ENCODE measurements at regions not wholly inside any gene's neighbourhood (a gene's known extent, or its start where the extent isn't known, plus 50 kb on each side); places are given as distances from the start of the nearest gene placed in this dataset.
"Not testable (repeated sequence)": the region's sequence is repeated elsewhere in the genome, so short reads cannot be mapped to it uniquely, and the experiment has no call there.

GRCh38 chr10:114726820-114727271 is 68.8 kb upstream of the ABLIM1 start:
- in situ Hi-C loops (cut with HindIII; ENCODE audit: low pct_ligation_motif_present, low pct_unique_long_range_greater_than_20kb, low sequenced_read_pairs), result no loop called here
- no peak for DNase-seq

- in situ Hi-C loops (cut with HindIII; ENCODE audit: low pct_ligation_motif_present, low pct_unique_long_range_greater_than_20kb, low sequenced_read_pairs), result no loop called here
Measured at GRCh38 chr10:114728325-114728724, 70.2 kb upstream of the ABLIM1 start.

GRCh38 chr10:114729103-114729659 is 71.1 kb upstream of the ABLIM1 start:
- in situ Hi-C loops (cut with HindIII; ENCODE audit: low pct_ligation_motif_present, low pct_unique_long_range_greater_than_20kb, low sequenced_read_pairs), result no loop called here
- DNase-seq, result no peak

More at GRCh38 chr10:114728325-114728724, 70.2 kb upstream of the ABLIM1 start:
- DNase-seq, result no peak

- in situ Hi-C loops (cut with HindIII; ENCODE audit: low pct_ligation_motif_present, low pct_unique_long_range_greater_than_20kb, low sequenced_read_pairs), result no loop called here
- no peak for DNase-seq
Measured at GRCh38 chr10:114730291-114730690, 72.2 kb upstream of the ABLIM1 start.

DNA sequence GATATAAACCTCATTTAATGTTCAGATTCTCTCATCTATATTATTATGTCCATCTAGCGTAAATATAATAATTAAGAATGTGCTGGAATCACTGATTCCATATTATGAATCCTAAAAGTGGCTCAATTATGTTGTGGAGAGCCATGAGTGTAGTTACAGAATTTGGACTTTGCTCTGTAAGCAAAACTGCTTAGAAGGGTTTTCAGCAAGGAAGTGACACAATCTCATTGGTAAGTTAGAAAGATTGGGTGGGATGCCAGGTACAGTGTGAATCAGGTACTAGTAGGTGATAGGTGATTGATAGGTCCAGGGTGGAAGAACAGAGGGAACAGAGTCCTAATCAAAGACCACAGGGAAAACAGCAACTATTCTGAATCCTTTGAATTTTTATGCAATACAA is 74.9 kb upstream of the ABLIM1 start:
- DNase-seq, result no peak
- in situ Hi-C loops (cut with HindIII; ENCODE audit: low pct_ligation_motif_present, low pct_unique_long_range_greater_than_20kb, low sequenced_read_pairs), result no loop called here

- no peak for DNase-seq
- in situ Hi-C loops (cut with HindIII; ENCODE audit: low pct_ligation_motif_present, low pct_unique_long_range_greater_than_20kb, low sequenced_read_pairs), result no loop called here
Measured at GRCh38 chr10:114735946-114736345, 77.9 kb upstream of the ABLIM1 start.

- no peak for DNase-seq
- in situ Hi-C loops (cut with HindIII; ENCODE audit: low pct_ligation_motif_present, low pct_unique_long_range_greater_than_20kb, low sequenced_read_pairs), result no loop called here
Measured at GRCh38 chr10:114743521-114744231, 77.9 kb upstream of the FHIP2A start.

GRCh38 chr10:114746531-114746930 is 75.0 kb upstream of the FHIP2A start:
- in situ Hi-C loops (cut with HindIII; ENCODE audit: low pct_ligation_motif_present, low pct_unique_long_range_greater_than_20kb, low sequenced_read_pairs), result no loop called here
- DNase-seq, result no peak

DNA sequence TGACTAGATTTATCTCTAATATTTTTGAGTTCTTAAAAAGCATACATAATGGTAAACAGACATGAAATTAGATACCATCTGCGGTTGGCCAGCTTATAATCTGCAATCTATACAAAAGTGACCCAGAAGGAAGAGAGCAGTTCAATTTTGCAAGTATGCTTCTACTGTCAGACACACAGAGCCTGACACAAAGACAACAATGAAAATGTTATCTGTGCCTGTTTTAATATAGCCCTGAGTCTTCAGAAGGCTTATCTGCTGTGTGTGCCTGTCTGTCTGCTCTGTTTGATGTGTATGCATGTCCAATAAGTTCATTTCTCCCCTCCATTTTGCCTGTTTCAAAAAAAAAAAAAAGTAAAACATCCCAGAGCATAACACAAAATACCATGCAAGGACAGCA is 73.3 kb upstream of the FHIP2A start:
- no peak for DNase-seq
- in situ Hi-C loops (cut with HindIII; ENCODE audit: low pct_ligation_motif_present, low pct_unique_long_range_greater_than_20kb, low sequenced_read_pairs), result no loop called here

DNA sequence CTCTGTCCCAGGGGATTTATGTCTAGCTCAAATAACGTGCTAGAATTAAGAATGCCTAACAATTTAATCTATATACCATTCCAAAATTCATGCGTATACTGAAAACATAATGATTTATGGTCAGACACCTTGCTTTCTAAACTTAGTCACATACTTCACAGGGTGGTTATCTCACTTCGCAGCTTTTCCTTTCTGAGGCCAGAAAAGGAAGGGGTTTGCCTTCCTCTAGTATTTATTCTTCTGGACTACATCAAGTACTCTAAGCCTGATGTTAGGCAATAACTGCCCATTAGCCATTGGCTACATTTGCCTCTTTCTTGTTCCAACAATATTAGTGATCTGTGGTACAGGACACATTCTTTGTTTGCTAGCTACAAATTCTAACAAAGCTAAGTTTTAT is 72.6 kb upstream of the FHIP2A start:
- in situ Hi-C loops (cut with HindIII; ENCODE audit: low pct_ligation_motif_present, low pct_unique_long_range_greater_than_20kb, low sequenced_read_pairs), result no loop called here
- no peak for DNase-seq

GRCh38 chr10:114749510-114749909 is 72.1 kb upstream of the FHIP2A start:
- in situ Hi-C loops (cut with HindIII; ENCODE audit: low pct_ligation_motif_present, low pct_unique_long_range_greater_than_20kb, low sequenced_read_pairs), result no loop called here

DNA sequence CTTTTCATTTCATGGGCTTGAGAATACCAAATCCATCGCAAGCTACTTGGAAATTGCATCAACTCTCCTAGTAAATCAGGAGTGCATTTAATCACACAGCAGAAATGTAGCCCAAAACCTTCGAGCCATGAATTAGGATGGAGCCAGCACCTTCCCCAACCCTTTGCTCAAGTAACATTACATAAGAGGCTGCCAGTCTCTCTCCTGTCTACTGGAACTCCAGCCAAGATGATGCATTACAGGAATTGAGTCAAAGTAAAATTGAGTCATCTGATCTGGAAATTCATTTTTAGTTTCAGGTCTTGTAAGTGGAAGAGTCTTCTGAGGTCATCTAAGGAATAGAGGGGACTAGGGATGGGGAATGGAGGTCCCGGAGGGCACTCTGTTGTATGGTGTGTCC is 69.7 kb upstream of the FHIP2A start:
- no peak for DNase-seq
- in situ Hi-C loops (cut with HindIII; ENCODE audit: low pct_ligation_motif_present, low pct_unique_long_range_greater_than_20kb, low sequenced_read_pairs), result no loop called here

More at GRCh38 chr10:114749510-114749909, 72.1 kb upstream of the FHIP2A start:
- no peak for DNase-seq

DNA sequence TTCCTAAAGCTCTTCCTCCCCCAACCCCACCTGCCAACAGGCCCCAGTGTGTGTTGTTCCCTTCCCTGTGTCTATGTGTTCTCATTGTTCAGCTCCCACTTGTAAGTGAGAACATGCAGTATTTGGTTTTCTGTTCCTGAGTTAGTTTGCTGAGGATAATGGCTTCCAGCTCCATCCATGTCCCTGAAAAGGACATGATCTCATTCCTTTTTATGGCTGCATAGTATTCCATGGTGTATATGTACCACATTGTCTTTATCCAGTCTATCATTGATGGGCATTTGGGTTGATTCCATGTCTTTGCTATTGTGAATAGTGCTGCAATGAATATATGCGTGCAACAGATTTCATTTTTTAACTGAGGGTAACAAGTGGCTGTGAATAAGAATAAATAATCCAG is 69.0 kb upstream of the FHIP2A start:
- DNase-seq; in situ Hi-C loops (cut with HindIII; ENCODE audit: low pct_ligation_motif_present, low pct_unique_long_range_greater_than_20kb, low sequenced_read_pairs): not testable (repeated sequence)

- DNase-seq, result no peak
- in situ Hi-C loops (cut with HindIII; ENCODE audit: low pct_ligation_motif_present, low pct_unique_long_range_greater_than_20kb, low sequenced_read_pairs), result no loop called here
Measured at GRCh38 chr10:114753126-114753525, 68.5 kb upstream of the FHIP2A start.

DNA sequence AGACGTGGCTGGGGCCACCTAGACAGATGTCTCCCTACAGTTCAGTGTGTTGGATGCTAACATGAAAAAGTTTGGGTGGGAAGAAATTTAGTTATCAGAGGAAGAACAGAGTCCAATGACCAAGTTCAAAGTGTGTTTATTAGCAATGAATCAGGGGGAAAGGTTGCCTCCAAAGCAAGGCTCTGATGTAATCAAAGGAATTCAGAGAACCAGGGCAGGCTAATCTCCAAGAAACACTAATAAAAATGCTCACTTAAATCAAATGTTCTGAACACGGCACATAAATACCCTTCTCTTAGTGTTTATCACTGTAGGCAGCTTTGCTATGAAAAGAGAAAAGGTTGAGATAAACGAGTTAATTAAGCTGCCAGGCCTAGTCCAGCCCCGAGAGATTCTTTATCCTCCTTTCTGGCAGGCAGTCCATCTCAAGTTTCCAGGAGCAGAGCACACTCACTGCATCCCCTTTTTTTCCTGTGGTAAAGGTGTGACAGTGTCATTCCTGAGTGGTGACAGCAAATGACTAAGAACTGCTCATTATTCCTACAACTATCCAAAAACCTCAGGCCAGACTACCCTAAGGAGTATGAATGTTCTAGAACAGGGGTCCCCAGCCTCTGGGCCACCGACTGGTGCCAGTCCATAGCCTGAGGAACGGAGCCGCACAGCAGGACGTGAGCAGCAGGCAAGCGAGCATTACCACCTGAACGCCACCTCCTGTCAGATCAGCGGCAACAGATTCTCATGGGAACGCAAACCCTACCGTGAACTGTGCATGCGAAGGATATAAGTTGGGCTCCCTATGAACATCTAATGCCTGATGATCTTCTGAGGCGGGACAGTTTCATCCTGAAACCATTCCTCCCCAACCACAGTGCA is 66.9 kb upstream of the FHIP2A start:
- in situ Hi-C loops (cut with HindIII; ENCODE audit: low pct_ligation_motif_present, low pct_unique_long_range_greater_than_20kb, low sequenced_read_pairs), result no loop called here
- DNase-seq, result no peak

DNA sequence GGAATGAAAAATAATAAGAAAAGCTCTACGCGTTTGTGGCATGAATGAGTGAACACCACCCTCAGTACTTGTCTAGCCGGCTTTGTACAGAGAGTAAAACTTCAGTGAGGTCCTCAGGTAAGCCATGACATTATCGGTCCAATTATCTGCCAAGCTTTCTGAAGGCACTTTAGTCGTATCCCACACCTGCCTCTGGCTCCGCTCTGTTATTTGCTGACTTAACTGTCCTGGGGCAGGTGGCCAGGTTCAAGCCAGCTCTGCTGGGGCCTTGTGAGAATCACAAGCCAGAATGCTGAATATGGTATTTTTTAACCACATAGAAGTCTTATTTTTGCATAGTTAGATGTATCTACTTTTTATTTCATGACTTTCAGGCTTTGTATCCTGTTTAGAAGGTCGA is 66.0 kb upstream of the FHIP2A start:
- in situ Hi-C loops (cut with HindIII; ENCODE audit: low pct_ligation_motif_present, low pct_unique_long_range_greater_than_20kb, low sequenced_read_pairs), result no loop called here
- no peak for DNase-seq

- in situ Hi-C loops (cut with HindIII; ENCODE audit: low pct_ligation_motif_present, low pct_unique_long_range_greater_than_20kb, low sequenced_read_pairs), result no loop called here
- DNase-seq, result no peak
Measured at GRCh38 chr10:114758331-114758730, 63.2 kb upstream of the FHIP2A start.

- no peak for DNase-seq
- in situ Hi-C loops (cut with HindIII; ENCODE audit: low pct_ligation_motif_present, low pct_unique_long_range_greater_than_20kb, low sequenced_read_pairs), result no loop called here
Measured at GRCh38 chr10:114761205-114762193, 60.1 kb upstream of the FHIP2A start.

Data from ACHN (cell line).